GM23338 (cell line): ENCODE measurements at regions not wholly inside any gene's neighbourhood (a gene's known extent, or its start where the extent isn't known, plus 50 kb on each side); places are given as distances from the start of the nearest gene placed in this dataset.

Experiments used
- ATAC-seq: fragments of 200-7000 bp; cut with Tn5 transposase; 3 replicates; pipeline ENCODE4 v1.9.1; 2020
- DNase-seq: peaks from one replicate; pipeline ENCODE4 v3.0.0-alpha.2; 2015; ENCODE audit warnings: low spot score
- H2AFZ ChIP-seq: fragments of 200-600 bp; sonication (generic); 2 replicates; pipeline ENCODE4 v1.8.0; 2016; ENCODE audit warnings: antibody characterized with exemption, mild to moderate bottlenecking, moderate library complexity
- H3F3A ChIP-seq: fragments of 200-600 bp; sonication (generic); replicated peaks from 2 replicates; pipeline ENCODE4 v1.8.0; 2017; ENCODE audit warnings: antibody characterized with exemption, mixed run types, low read depth
- H3K27ac ChIP-seq: fragments of 200-600 bp; sonication (generic); 2 replicates; pipeline ENCODE4 v1.6.1; 2016; ENCODE audit warnings: low read depth
- H3K27me3 ChIP-seq: fragments of 200-600 bp; sonication (generic); 2 replicates; pipeline ENCODE4 v1.8.0; 2016; ENCODE audit warnings: mild to moderate bottlenecking, mixed run types, moderate library complexity; ENCODE audit not compliant: insufficient read depth
- H3K36me3 ChIP-seq: fragments of 200-600 bp; sonication (generic); 2 replicates; pipeline ENCODE4 v1.8.0; 2016; ENCODE audit warnings: mild to moderate bottlenecking; ENCODE audit not compliant: insufficient read depth
- H3K4me1 ChIP-seq: fragments of 200-600 bp; sonication (generic); 2 replicates; pipeline ENCODE4 v1.8.0; 2016; ENCODE audit warnings: mild to moderate bottlenecking, moderate library complexity; ENCODE audit not compliant: insufficient read depth
- H3K4me2 ChIP-seq: fragments of 200-600 bp; sonication (generic); 2 replicates; pipeline ENCODE4 v1.7.1; 2017; ENCODE audit warnings: mixed run types
- H3K4me3 ChIP-seq: fragments of 200-600 bp; sonication (generic); 2 replicates; pipeline ENCODE4 v1.6.1; 2016; ENCODE audit warnings: mixed run types
- H3K79me2 ChIP-seq: fragments of 200-600 bp; sonication (generic); replicated peaks from 2 replicates; pipeline ENCODE4 v1.8.0; 2017; ENCODE audit warnings: mild to moderate bottlenecking; ENCODE audit not compliant: insufficient read depth
- H3K9me2 ChIP-seq: fragments of 200-600 bp; sonication (generic); 2 replicates; pipeline ENCODE4 v1.8.0; 2017; ENCODE audit not compliant: insufficient read depth
- H4K20me1 ChIP-seq: fragments of 200-600 bp; sonication (generic); replicated peaks from 2 replicates; pipeline ENCODE4 v1.8.0; 2017; ENCODE audit warnings: mild to moderate bottlenecking; ENCODE audit not compliant: insufficient read depth
- H3K27ac Mint-ChIP-seq: 2 replicates; pipeline ENCODE4 v1.8.0; 2020; ENCODE audit warnings: inconsistent platforms, mild to moderate bottlenecking, moderate library complexity, mixed read lengths
- H3K27me3 Mint-ChIP-seq: 3 replicates; pipeline ENCODE4 v1.8.0; 2022; ENCODE audit warnings: low read depth, mild to moderate bottlenecking, moderate library complexity, mixed read lengths, inconsistent platforms; ENCODE audit not compliant: insufficient read depth, poor library complexity
- H3K36me3 Mint-ChIP-seq: 3 replicates; pipeline ENCODE4 v1.8.0; 2021; ENCODE audit warnings: low read depth, mild to moderate bottlenecking, inconsistent platforms, moderate library complexity, mixed read lengths
- H3K4me1 Mint-ChIP-seq: 3 replicates; pipeline ENCODE4 v1.8.0; 2020; ENCODE audit warnings: mild to moderate bottlenecking, inconsistent platforms, mixed read lengths
- H3K4me3 Mint-ChIP-seq: 3 replicates; pipeline ENCODE4 v1.8.0; 2021; ENCODE audit warnings: moderate library complexity, mild to moderate bottlenecking, inconsistent platforms, mixed read lengths
- H3K9me3 Mint-ChIP-seq: 3 replicates; pipeline ENCODE4 v1.8.0; 2020; ENCODE audit warnings: moderate library complexity, mild to moderate bottlenecking, inconsistent platforms, mixed read lengths
- CREB1 ChIP-seq: fragments of 250-450 bp; sonication (Bioruptor Pico); IDR thresholded peaks from 2 replicates; pipeline ENCODE4 v1.5.0; 2020; ENCODE audit warnings: low read depth, mild to moderate bottlenecking, moderate library complexity
- EZH2 ChIP-seq: fragments of 200-600 bp; sonication (generic); IDR thresholded peaks from one replicate; pipeline ENCODE4 v1.8.0; 2017; ENCODE audit warnings: antibody characterized with exemption, mild to moderate bottlenecking, low read depth; ENCODE audit not compliant: unreplicated experiment
- EZH2phosphoT487 ChIP-seq: fragments of 200-600 bp; sonication (generic); IDR thresholded peaks from one replicate; pipeline ENCODE4 v1.8.1; 2018; ENCODE audit warnings: antibody characterized with exemption; ENCODE audit not compliant: unreplicated experiment
- JUNB ChIP-seq: IDR thresholded peaks from one replicate; pipeline ENCODE4 v1.6.1; 2016; ENCODE audit warnings: antibody characterized with exemption; ENCODE audit not compliant: unreplicated experiment
- NANOG ChIP-seq: IDR thresholded peaks from 2 replicates; pipeline ENCODE4 v1.6.1; 2016; ENCODE audit warnings: antibody characterized with exemption, borderline replicate concordance
- POLR2AphosphoS5 ChIP-seq: IDR thresholded peaks from 2 replicates; pipeline ENCODE4 v1.6.1; 2016; ENCODE audit warnings: antibody characterized with exemption, low read depth
- STAT1 ChIP-seq: IDR thresholded peaks from one replicate; pipeline ENCODE4 v1.6.1; 2016; ENCODE audit warnings: antibody characterized with exemption; ENCODE audit not compliant: unreplicated experiment
- ZNF114 ChIP-seq: fragments of 250-450 bp; sonication (Bioruptor Pico); IDR thresholded peaks from 2 replicates; pipeline ENCODE4 v1.5.0; 2020; ENCODE audit warnings: mild to moderate bottlenecking, moderate library complexity
- ZNF331 ChIP-seq: fragments of 250-450 bp; sonication (Bioruptor Pico); IDR thresholded peaks from 2 replicates; pipeline ENCODE4 v1.5.0; 2020; ENCODE audit warnings: low read depth, mild to moderate bottlenecking, moderate library complexity
- TF ChIP-seq, protein P1 (sequence below): IDR thresholded peaks from 2 replicates; pipeline ENCODE4 v1.6.1; 2016; ENCODE audit warnings: antibody characterized with exemption
- TF ChIP-seq, protein P2 (sequence below): IDR thresholded peaks from one replicate; pipeline ENCODE4 v1.6.1; 2018; ENCODE audit warnings: antibody characterized with exemption; ENCODE audit not compliant: unreplicated experiment
- TF ChIP-seq, protein P3 (sequence below), 2 experiments: fragments of 200-600 bp in 1 of 2; sonication (generic) in 1 of 2; conservative IDR thresholded peaks; 2 replicates each; pipeline versions ENCODE4 v1.5.1 to v1.6.1; 2016 to 2017; ENCODE audit warnings: antibody characterized with exemption in 2 of 2, low read depth in 2 of 2, mild to moderate bottlenecking in 2 of 2, moderate library complexity in 1 of 2
- TF ChIP-seq, protein P4 (sequence below): fragments of 250-450 bp; sonication (Bioruptor Pico); IDR thresholded peaks from 2 replicates; pipeline ENCODE4 v1.5.0; 2020; ENCODE audit warnings: mild to moderate bottlenecking, moderate library complexity

DNA sequence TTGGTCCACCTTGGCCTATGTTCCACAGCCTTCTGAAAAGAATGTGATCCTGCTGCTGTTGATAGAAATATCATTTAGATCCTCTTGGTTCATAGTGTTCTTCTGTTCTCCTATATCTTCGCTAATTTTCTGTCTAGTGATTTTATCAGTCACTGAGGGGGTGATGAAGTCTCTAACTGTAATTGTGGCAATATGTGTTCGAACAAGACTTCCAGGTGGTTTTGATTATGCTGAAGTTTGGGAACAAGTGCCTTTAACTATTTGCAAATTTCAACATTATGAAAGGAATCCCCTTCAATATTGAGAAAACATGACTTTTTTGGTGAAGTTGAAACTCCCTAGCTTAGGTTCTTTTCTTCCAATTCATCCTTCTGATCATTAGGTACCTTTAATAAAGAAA is 140.4 kb downstream of the MTX2 start:
- no peak overlapping the region for H3K4me3 ChIP-seq
- no peaks in the 10 kb centered on the region for H3K27me3 Mint-ChIP-seq
- no peak overlapping the region; the same call in 1 of the 2 replicates for H2AFZ ChIP-seq
- H3K79me2 ChIP-seq: no peaks in the 10 kb centered on the region
- DNase-seq: no peak
- no peaks in the 10 kb centered on the region for H3K9me3 Mint-ChIP-seq
- no peaks in the 10 kb centered on the region for H4K20me1 ChIP-seq
- H3K4me1 ChIP-seq: no peaks in the 10 kb centered on the region
- no peaks in the 10 kb centered on the region for H3K36me3 Mint-ChIP-seq
- H3K27ac Mint-ChIP-seq: no peak overlapping the region
- H3K27ac ChIP-seq: no peak overlapping the region
- no peaks in the 10 kb centered on the region for H3K27me3 ChIP-seq
- H3F3A ChIP-seq: no peaks in the 10 kb centered on the region
- no peaks in the 10 kb centered on the region for H3K36me3 ChIP-seq
- no peaks in the 10 kb centered on the region for H3K9me2 ChIP-seq
- no peak overlapping the region for H3K4me2 ChIP-seq
- no peak for ATAC-seq
- TF ChIP-seq ZNF331 (CRISPR knock-in tag) (no peak), ZNF114 (CRISPR knock-in tag) (no peak), POLR2AphosphoS5 (no peak), STAT1 (no peak), EZH2 (no peak), EZH2phosphoT487 (no peak), NANOG (no peak), CREB1 (CRISPR knock-in tag) (no peak), JUNB (no peak)
- TF ChIP-seq, protein P1, sequence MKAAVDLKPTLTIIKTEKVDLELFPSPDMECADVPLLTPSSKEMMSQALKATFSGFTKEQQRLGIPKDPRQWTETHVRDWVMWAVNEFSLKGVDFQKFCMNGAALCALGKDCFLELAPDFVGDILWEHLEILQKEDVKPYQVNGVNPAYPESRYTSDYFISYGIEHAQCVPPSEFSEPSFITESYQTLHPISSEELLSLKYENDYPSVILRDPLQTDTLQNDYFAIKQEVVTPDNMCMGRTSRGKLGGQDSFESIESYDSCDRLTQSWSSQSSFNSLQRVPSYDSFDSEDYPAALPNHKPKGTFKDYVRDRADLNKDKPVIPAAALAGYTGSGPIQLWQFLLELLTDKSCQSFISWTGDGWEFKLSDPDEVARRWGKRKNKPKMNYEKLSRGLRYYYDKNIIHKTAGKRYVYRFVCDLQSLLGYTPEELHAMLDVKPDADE: no peak
- TF ChIP-seq, protein P2, sequence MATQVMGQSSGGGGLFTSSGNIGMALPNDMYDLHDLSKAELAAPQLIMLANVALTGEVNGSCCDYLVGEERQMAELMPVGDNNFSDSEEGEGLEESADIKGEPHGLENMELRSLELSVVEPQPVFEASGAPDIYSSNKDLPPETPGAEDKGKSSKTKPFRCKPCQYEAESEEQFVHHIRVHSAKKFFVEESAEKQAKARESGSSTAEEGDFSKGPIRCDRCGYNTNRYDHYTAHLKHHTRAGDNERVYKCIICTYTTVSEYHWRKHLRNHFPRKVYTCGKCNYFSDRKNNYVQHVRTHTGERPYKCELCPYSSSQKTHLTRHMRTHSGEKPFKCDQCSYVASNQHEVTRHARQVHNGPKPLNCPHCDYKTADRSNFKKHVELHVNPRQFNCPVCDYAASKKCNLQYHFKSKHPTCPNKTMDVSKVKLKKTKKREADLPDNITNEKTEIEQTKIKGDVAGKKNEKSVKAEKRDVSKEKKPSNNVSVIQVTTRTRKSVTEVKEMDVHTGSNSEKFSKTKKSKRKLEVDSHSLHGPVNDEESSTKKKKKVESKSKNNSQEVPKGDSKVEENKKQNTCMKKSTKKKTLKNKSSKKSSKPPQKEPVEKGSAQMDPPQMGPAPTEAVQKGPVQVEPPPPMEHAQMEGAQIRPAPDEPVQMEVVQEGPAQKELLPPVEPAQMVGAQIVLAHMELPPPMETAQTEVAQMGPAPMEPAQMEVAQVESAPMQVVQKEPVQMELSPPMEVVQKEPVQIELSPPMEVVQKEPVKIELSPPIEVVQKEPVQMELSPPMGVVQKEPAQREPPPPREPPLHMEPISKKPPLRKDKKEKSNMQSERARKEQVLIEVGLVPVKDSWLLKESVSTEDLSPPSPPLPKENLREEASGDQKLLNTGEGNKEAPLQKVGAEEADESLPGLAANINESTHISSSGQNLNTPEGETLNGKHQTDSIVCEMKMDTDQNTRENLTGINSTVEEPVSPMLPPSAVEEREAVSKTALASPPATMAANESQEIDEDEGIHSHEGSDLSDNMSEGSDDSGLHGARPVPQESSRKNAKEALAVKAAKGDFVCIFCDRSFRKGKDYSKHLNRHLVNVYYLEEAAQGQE: no peak
- TF ChIP-seq, protein P3, sequence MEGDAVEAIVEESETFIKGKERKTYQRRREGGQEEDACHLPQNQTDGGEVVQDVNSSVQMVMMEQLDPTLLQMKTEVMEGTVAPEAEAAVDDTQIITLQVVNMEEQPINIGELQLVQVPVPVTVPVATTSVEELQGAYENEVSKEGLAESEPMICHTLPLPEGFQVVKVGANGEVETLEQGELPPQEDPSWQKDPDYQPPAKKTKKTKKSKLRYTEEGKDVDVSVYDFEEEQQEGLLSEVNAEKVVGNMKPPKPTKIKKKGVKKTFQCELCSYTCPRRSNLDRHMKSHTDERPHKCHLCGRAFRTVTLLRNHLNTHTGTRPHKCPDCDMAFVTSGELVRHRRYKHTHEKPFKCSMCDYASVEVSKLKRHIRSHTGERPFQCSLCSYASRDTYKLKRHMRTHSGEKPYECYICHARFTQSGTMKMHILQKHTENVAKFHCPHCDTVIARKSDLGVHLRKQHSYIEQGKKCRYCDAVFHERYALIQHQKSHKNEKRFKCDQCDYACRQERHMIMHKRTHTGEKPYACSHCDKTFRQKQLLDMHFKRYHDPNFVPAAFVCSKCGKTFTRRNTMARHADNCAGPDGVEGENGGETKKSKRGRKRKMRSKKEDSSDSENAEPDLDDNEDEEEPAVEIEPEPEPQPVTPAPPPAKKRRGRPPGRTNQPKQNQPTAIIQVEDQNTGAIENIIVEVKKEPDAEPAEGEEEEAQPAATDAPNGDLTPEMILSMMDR (conservative IDR thresholded peaks at IDR 0.05; ENCODE audit: low read depth in 2 of 2): no peak
- TF ChIP-seq, protein P4, sequence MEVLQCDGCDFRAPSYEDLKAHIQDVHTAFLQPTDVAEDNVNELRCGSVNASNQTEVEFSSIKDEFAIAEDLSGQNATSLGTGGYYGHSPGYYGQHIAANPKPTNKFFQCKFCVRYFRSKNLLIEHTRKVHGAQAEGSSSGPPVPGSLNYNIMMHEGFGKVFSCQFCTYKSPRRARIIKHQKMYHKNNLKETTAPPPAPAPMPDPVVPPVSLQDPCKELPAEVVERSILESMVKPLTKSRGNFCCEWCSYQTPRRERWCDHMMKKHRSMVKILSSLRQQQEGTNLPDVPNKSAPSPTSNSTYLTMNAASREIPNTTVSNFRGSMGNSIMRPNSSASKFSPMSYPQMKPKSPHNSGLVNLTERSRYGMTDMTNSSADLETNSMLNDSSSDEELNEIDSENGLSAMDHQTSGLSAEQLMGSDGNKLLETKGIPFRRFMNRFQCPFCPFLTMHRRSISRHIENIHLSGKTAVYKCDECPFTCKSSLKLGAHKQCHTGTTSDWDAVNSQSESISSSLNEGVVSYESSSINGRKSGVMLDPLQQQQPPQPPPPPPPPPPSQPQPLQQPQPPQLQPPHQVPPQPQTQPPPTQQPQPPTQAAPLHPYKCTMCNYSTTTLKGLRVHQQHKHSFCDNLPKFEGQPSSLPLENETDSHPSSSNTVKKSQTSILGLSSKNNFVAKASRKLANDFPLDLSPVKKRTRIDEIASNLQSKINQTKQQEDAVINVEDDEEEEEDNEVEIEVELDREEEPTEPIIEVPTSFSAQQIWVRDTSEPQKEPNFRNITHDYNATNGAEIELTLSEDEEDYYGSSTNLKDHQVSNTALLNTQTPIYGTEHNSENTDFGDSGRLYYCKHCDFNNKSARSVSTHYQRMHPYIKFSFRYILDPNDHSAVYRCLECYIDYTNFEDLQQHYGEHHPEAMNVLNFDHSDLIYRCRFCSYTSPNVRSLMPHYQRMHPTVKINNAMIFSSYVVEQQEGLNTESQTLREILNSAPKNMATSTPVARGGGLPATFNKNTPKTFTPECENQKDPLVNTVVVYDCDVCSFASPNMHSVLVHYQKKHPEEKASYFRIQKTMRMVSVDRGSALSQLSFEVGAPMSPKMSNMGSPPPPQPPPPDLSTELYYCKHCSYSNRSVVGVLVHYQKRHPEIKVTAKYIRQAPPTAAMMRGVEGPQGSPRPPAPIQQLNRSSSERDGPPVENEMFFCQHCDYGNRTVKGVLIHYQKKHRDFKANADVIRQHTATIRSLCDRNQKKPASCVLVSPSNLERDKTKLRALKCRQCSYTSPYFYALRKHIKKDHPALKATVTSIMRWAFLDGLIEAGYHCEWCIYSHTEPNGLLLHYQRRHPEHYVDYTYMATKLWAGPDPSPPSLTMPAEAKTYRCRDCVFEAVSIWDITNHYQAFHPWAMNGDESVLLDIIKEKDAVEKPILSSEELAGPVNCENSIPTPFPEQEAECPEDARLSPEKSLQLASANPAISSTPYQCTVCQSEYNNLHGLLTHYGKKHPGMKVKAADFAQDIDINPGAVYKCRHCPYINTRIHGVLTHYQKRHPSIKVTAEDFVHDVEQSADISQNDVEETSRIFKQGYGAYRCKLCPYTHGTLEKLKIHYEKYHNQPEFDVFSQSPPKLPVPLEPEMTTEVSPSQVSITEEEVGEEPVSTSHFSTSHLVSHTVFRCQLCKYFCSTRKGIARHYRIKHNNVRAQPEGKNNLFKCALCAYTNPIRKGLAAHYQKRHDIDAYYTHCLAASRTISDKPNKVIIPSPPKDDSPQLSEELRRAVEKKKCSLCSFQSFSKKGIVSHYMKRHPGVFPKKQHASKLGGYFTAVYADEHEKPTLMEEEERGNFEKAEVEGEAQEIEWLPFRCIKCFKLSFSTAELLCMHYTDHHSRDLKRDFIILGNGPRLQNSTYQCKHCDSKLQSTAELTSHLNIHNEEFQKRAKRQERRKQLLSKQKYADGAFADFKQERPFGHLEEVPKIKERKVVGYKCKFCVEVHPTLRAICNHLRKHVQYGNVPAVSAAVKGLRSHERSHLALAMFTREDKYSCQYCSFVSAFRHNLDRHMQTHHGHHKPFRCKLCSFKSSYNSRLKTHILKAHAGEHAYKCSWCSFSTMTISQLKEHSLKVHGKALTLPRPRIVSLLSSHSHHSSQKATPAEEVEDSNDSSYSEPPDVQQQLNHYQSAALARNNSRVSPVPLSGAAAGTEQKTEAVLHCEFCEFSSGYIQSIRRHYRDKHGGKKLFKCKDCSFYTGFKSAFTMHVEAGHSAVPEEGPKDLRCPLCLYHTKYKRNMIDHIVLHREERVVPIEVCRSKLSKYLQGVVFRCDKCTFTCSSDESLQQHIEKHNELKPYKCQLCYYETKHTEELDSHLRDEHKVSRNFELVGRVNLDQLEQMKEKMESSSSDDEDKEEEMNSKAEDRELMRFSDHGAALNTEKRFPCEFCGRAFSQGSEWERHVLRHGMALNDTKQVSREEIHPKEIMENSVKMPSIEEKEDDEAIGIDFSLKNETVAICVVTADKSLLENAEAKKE (CRISPR knock-in tag): no peak
- no peaks in the 10 kb centered on the region for H3K4me1 Mint-ChIP-seq
- no peak overlapping the region for H3K4me3 Mint-ChIP-seq
